OCI-LY7 (cell line): ENCODE measurements at regions not wholly inside any gene's neighbourhood (a gene's known extent, or its start where the extent isn't known, plus 50 kb on each side); places are given as distances from the start of the nearest gene placed in this dataset.

Source experiments
- EZH2phosphoT487 ChIP-seq: fragments of 200-600 bp; sonication (generic); IDR thresholded peaks from 2 replicates; pipeline ENCODE4 v1.6.1; 2018; ENCODE audit warnings: low read depth, borderline replicate concordance, mild to moderate bottlenecking, mixed run types, antibody characterized with exemption, low read length, moderate library complexity, mixed read lengths
- TF ChIP-seq, protein P1 (sequence below): fragments of 200-600 bp; sonication (generic); conservative IDR thresholded peaks from 2 replicates; pipeline ENCODE4 v1.5.1; 2014; ENCODE audit warnings: mild to moderate bottlenecking, antibody characterized with exemption, low read length, moderate library complexity, mixed read lengths

DNA sequence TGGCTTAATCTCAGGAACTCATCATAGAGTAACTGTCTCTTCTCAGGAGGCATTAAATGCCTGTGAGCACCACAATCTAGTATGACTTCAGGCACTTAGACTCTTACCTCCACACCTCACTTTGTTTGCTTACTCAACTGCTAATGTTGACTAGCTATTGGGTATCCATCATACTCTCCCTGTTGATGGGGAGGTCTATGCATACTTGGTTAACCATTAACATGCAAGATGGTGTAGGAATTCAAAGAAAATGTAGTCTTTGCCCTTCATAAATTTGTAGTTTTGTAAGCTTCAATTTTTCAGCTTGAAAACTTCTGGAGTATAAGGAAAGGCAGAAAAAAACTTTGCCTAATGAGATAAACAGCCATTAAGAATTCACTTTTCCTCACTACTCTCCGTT lies 501.0 kb upstream of the MARCKS start:
- TF ChIP-seq, protein P1, sequence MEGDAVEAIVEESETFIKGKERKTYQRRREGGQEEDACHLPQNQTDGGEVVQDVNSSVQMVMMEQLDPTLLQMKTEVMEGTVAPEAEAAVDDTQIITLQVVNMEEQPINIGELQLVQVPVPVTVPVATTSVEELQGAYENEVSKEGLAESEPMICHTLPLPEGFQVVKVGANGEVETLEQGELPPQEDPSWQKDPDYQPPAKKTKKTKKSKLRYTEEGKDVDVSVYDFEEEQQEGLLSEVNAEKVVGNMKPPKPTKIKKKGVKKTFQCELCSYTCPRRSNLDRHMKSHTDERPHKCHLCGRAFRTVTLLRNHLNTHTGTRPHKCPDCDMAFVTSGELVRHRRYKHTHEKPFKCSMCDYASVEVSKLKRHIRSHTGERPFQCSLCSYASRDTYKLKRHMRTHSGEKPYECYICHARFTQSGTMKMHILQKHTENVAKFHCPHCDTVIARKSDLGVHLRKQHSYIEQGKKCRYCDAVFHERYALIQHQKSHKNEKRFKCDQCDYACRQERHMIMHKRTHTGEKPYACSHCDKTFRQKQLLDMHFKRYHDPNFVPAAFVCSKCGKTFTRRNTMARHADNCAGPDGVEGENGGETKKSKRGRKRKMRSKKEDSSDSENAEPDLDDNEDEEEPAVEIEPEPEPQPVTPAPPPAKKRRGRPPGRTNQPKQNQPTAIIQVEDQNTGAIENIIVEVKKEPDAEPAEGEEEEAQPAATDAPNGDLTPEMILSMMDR = no peak
- no peak for TF ChIP-seq EZH2phosphoT487
